ENCODE measurements at regions not wholly inside any gene's neighbourhood (a gene's known extent, or its start where the extent isn't known, plus 50 kb on each side); places are given as distances from the start of the nearest gene placed in this dataset.

- TF ChIP-seq CTCF (IDR thresholded peaks at IDR 0.05): no peak
- TF ChIP-seq POLR2A (IDR thresholded peaks at IDR 0.05): no peak
- no peak for TF ChIP-seq POLR2AphosphoS5 (IDR thresholded peaks at IDR 0.05)
- TF ChIP-seq EP300 (IDR thresholded peaks at IDR 0.05; ENCODE audit: low read depth): no peak
Measured at GRCh38 chr6:16936893-16937292, 165.0 kb upstream of the STMND1 start.
